ENCODE measurements at regions not wholly inside any gene's neighbourhood (a gene's known extent, or its start where the extent isn't known, plus 50 kb on each side); places are given as distances from the start of the nearest gene placed in this dataset.
"Not testable (repeated sequence)": the region's sequence is repeated elsewhere in the genome, so short reads cannot be mapped to it uniquely, and the experiment has no call there.

- DNase-seq = no peak
Observed at GRCh38 chr9:129301941-129302340, 123.9 kb upstream of the IER5L start.

- not testable (repeated sequence) for DNase-seq
Observed at GRCh38 chr9:129296195-129296594, 118.1 kb upstream of the IER5L start.

GRCh38 chr9:129291041-129291501, 113.0 kb upstream of the IER5L start:
- DNase-seq = no peak

GRCh38 chr9:129290606-129291005, 112.5 kb upstream of the IER5L start:
- no peak for DNase-seq

GRCh38 chr9:129289883-129290282, 111.8 kb upstream of the IER5L start:
- DNase-seq = no peak

GRCh38 chr9:129289131-129289731, 111.2 kb upstream of the IER5L start:
- peak; percentile 1 for DNase-seq

DNA sequence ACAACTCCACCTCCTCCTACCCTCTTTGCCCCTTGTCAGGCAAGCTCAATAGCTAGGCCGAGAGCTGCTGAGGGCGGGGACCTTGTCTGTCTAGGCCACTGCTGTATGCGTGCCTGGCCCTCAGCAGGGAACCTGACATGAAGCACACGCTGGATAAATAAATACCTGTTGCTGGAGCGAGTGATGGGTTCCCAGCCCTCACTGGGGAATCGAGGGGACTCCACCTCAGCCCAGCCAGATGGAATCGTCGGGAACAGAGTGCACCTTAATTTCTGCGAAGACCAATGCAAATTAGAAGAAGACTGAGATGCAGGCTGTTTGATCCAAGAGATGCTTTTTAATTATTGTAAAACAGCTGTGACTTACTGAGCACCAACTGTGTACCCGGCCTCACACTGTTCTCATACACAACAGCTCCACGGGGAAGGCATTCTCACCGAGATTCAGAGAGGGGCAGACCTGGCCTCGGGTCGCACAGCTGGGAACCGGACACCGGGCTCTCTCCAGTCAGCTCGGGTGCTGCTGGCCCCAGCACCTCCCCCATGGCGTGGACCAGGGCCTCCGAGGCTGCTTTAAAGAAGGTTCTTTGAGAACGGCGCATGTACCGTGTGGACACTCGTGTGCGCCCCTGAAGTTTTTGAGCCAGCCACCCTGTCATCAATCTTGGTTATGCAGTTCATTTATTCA, 109.7 kb upstream of the IER5L start:
- DNase-seq = peak; percentile 0

GRCh38 chr9:129285979-129286772, 108.1 kb upstream of the IER5L start:
- DNase-seq = peak; percentile 0

GRCh38 chr9:129285382-129285781, 107.3 kb upstream of the IER5L start:
- no peak for DNase-seq

DNA sequence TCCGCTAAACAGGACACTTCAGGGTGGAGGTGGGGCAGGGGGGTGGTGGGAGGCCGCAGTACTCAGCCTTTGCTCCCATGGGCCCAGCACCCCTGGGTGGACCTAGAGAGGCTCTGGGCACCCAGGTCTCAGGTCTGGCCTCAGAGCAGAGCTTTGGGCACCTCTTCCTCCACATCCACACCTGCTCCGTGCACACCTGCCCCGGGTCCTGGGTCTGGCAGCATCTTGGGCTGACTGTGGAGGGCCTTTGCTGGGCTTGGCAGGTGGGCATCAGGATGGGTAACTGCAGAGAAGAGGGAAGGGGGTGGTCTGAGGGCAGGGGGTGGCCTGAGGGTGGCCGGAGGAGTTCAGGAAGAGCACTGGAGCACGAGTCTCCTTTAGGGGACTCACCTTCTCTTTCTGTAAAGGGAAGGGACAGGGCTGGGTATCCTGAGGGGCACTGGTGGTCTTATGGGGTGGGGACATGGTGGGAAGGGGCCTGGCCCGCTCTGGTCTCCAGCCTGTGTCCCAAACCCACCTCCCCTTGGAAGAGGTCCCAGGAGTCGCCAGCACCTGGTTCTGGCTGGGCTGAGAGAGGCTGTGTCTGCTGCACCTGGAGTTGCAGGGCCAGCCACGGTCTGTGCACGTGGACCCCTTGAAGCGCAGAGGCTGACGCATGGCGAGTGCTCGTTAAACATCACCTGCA, 106.7 kb upstream of the IER5L start:
- DNase-seq = peak; percentile 1

- peak; percentile 0 for DNase-seq
Observed at GRCh38 chr9:129283705-129284606, 105.9 kb upstream of the IER5L start.

DNA sequence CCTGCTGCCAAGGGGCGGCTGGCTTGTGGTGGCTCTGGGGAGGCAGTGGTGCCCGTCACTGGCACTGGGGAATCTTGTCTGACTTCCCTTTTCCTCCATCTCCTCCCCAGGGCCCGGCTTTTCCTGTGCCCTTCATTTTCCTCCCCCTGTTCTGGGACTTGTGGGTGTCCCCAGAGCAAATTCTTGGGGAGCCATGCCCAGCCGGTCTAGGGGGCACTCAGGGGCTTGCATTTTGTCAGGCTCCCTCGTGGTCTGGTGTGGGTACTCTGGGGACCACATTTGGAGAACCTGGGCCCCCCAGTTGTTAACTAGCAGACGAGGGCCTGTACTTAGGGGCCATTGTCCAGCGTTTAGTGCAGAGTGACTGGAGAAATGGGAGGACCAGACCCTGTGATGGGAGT, 105.2 kb upstream of the IER5L start:
- DNase-seq = peak; percentile 0

DNA sequence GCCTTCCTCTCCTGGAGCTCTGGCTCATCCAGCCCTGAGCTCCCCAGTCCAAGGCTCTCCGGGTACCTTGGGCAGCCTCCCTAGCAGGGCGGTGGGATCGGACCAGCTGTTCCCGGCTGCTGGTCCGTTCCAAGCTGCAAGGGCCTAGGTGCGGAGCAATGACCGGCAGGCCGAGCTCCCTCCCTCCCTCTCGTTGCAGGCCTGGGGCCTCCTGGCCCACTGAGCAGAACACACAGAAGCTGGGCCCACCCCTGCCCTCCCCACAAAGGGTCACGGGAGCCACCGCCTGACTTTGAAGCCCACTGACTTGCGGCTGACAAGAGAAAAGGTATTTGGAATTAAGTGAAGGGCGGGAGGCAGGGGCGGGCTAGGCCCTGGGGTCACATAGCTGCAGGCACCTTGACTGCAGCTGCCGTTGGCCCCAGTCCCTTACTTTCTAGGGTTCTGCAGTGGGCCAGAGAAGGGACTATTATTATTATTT, 104.7 kb upstream of the IER5L start:
- DNase-seq = peak; percentile 0

DNA sequence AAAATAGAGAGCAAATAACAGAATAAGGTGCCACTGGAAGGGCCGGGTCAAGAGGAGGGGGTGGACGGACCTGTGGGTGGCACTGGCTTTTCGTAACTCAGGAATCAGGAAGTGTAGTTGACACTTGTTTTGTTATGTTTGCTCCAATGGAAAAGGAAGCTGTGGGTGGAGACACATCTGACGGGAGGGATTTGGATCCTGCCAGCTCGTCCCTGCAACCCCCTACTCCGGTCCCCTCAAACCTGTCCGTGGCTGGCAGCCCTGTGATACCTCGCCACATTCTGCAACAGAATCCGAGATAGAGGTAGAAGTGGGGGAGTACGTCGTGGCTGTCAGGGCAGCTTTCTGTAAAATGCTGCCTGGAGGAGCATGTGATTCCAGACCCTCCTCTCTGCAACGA, 104.2 kb upstream of the IER5L start:
- DNase-seq = peak; percentile 1

GRCh38 chr9:129281506-129282145, 103.6 kb upstream of the IER5L start:
- peak; percentile 1 for DNase-seq

- peak; percentile 2 for DNase-seq
Observed at GRCh38 chr9:129280623-129281271, 102.7 kb upstream of the IER5L start.

- no peak for DNase-seq
Observed at GRCh38 chr9:129280236-129280622, 102.2 kb upstream of the IER5L start.

DNA sequence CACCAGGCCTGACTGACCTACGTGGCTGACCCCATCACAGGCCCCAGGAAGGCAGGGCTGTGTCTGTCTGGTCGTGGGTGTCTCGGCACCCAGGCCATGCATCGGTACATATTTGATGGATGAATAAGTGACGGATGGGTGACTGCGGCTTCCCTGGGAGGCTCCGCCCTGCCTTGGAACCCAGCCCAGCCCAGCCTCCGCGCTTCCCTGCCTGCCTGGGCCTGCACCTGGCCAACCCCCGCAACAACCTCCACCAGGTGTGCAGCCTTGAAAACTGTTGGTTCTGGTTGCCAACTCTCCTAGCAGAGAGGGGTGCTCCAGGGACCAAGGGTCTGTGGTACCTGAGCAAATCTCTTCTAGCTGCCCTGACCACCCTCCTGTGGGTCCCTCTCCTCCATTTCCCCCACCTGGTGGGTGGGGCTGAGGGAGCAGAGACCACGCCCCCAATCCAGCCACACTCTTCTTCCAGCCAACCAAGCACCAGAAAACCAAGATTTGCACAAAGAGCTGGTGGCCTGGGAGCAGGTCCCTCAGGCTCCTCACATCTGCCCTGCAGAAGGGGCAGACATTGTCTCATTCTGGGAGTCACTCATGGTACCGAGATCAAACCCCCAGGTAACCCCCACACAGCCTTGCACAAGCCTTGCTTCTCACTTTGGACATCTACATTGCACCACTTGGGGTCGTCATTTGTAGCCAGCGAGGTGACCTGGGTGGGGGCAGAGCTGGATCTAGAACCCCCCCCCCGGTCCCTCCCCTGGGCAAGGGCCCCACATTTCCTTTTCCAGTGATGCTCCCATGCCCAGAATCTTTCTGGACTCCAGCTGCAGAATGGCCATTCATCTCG, 100.6 kb upstream of the IER5L start:
- DNase-seq = peak; percentile 1

DNA sequence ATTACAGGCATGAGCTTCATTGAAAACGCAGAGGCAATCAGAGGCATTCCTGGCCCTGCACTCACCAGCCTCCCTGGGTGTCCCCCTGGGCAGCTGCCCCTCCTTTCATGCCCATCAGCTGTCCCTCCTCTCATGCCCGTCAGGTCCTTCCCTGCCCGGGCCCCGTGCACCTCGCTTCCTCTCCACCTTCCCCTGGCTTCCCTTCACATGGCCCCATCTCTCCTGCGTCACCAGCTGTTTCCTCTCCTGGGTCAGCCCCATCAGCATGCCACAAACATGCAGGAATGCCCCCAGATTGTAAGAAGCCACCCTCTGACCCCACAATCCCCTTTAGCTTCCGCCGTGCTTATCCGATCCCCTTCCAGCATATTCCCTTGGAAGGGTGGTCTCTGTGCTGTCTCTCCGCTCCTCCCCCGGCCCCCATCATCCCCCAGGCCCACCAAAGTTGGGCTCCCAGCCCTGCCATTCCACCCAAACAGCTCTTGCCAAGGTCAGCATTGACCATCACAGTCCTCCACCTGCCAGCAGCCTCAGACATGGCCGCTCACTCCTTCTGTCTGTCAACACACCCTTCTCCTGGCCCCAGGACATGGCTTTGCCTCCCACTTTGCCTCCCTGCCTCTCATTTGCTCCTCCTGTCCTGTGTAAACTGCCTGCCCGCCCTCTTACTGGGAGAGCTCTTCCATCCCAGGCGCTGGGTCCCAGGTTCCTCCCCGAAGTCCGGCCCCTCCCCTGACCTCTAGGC, 98.6 kb upstream of the IER5L start:
- DNase-seq = no peak
